DOHH2 (cell line): ENCODE measurements at regions not wholly inside any gene's neighbourhood (a gene's known extent, or its start where the extent isn't known, plus 50 kb on each side); places are given as distances from the start of the nearest gene placed in this dataset.

Experiments used
- EZH2phosphoT487 ChIP-seq: fragments of 200-600 bp; sonication (generic); IDR thresholded peaks from 2 replicates; pipeline ENCODE4 v1.6.1; 2017; ENCODE audit warnings: borderline replicate concordance, mild to moderate bottlenecking, antibody characterized with exemption, low read length, moderate library complexity, mixed read lengths
- TF ChIP-seq, protein P1 (sequence below): fragments of 200-600 bp; sonication (generic); IDR thresholded peaks from one replicate; pipeline ENCODE4 v1.5.1; 2014; ENCODE audit warnings: antibody characterized with exemption, mild to moderate bottlenecking, low read depth, low read length; ENCODE audit not compliant: poor library complexity, severe bottlenecking

DNA sequence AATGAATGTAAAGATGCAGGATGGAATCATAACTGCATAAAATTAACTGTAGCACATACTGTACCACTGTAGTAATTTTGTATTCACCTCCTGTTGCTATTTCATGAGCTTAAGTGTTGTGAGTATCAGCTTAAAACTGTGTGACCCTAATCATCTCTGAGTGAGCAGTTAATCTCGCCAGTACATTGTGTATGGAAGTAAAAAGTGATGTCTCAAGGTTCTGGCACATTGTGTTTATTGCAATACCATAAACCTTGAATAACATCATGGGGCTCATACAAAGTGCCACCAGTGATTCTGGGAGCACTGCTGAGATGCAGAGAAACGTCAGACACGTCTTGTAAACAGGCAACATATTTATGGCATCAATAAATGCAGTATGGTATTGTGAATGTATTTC, 124.5 kb downstream of the PMAIP1 start:
- TF ChIP-seq, protein P1, sequence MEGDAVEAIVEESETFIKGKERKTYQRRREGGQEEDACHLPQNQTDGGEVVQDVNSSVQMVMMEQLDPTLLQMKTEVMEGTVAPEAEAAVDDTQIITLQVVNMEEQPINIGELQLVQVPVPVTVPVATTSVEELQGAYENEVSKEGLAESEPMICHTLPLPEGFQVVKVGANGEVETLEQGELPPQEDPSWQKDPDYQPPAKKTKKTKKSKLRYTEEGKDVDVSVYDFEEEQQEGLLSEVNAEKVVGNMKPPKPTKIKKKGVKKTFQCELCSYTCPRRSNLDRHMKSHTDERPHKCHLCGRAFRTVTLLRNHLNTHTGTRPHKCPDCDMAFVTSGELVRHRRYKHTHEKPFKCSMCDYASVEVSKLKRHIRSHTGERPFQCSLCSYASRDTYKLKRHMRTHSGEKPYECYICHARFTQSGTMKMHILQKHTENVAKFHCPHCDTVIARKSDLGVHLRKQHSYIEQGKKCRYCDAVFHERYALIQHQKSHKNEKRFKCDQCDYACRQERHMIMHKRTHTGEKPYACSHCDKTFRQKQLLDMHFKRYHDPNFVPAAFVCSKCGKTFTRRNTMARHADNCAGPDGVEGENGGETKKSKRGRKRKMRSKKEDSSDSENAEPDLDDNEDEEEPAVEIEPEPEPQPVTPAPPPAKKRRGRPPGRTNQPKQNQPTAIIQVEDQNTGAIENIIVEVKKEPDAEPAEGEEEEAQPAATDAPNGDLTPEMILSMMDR = no peak
- TF ChIP-seq EZH2phosphoT487 = no peak
